Transverse colon (tissue), 4 donors: ENCODE measurements at regions not wholly inside any gene's neighbourhood (a gene's known extent, or its start where the extent isn't known, plus 50 kb on each side); places are given as distances from the start of the nearest gene placed in this dataset.

Source experiments
- CTCF ChIP-seq, 5 experiments: fragments of 200-600 bp in 3 of 5; fragments of 450-650 bp in 2 of 5; sonication (generic) in 3 of 5; IDR thresholded peaks; 1 replicate in 2 of 5; 2 replicates in 3 of 5; pipeline ENCODE4 v1.5.1; 2016 to 2017; ENCODE audit warnings: antibody characterized with exemption in 5 of 5, inconsistent platforms in 3 of 5, mild to moderate bottlenecking in 2 of 5, moderate library complexity in 1 of 5
- POLR2A ChIP-seq: fragments of 450-650 bp; IDR thresholded peaks from one replicate; pipeline ENCODE4 v1.6.1; 2016; ENCODE audit warnings: antibody characterized with exemption, mild to moderate bottlenecking, moderate library complexity
- POLR2AphosphoS5 ChIP-seq, 3 donors: sonication (generic); formaldehyde crosslinking; IDR thresholded peaks; one replicate each; pipeline ENCODE4 v1.6.1; 2016; ENCODE audit warnings: antibody characterized with exemption in 3 of 3

- no peak for TF ChIP-seq CTCF (IDR thresholded peaks at IDR 0.05)
- no peak for TF ChIP-seq POLR2A
- no peak for TF ChIP-seq POLR2AphosphoS5 (IDR thresholded peaks at IDR 0.05)
These were observed 125.0 kb downstream of the TRMT11 start for GRCh38 chr6:126111327-126111726.
